ENCODE measurements at regions not wholly inside any gene's neighbourhood (a gene's known extent, or its start where the extent isn't known, plus 50 kb on each side); places are given as distances from the start of the nearest gene placed in this dataset.
A peak's percentile ranks its signal among the peaks of the same experiment; 100 is the strongest.
"Not testable (repeated sequence)": the region's sequence is repeated elsewhere in the genome, so short reads cannot be mapped to it uniquely, and the experiment has no call there.

GRCh38 chrX:101823236-101823635, 108.6 kb downstream of the ZMAT1 start:
- 31 to 52% (median 42%) methylated on average over 2 of the region's 2 CpGs for WGBS, 3 donors
- H3K27ac ChIP-seq = no peak overlapping the region
- ATAC-seq = no peak
- no peak for DNase-seq
- H3K36me3 ChIP-seq (ENCODE audit: insufficient read depth in 1 of 2, low read depth in 1 of 2) = no peaks in the 10 kb centered on the region
- intact Hi-C loops (cut with DNase I) = no loop called here
- peaks cover 1% of the 10 kb centered on the region for H3K9me3 ChIP-seq
- H3K4me1 ChIP-seq = no peaks in the 10 kb centered on the region
- no peak for TF ChIP-seq CTCF (IDR thresholded peaks at IDR 0.05)
- peaks cover 0 to 8% (median 0%) of the 10 kb centered on the region in 3 donors for H3K27me3 ChIP-seq (ENCODE audit: insufficient read depth in 3 of 3, low read length in 2 of 3)
- no peak overlapping the region for H3K4me3 ChIP-seq

GRCh38 chrX:101817739-101818138, 114.1 kb downstream of the ZMAT1 start:
- ATAC-seq; H3K4me3 ChIP-seq; H3K27ac ChIP-seq; intact Hi-C loops (cut with DNase I); DNase-seq; H3K36me3 ChIP-seq (ENCODE audit: insufficient read depth in 1 of 2, low read depth in 1 of 2); H3K4me1 ChIP-seq; H3K27me3 ChIP-seq (ENCODE audit: insufficient read depth in 3 of 3, low read length in 2 of 3): not testable (repeated sequence)
- peaks cover 10% of the 10 kb centered on the region for H3K9me3 ChIP-seq
- 88 to 94% (median 93%) methylated on average over 1 of the region's 1 CpG for WGBS, 3 donors

GRCh38 chrX:101813200-101813599, 118.6 kb downstream of the ZMAT1 start:
- Histone ChIP-seq H3K9me3 (peaks cover 8% of the 10 kb centered on the region), H3K4me1 (no peaks in the 10 kb centered on the region), H3K27ac (no peak overlapping the region), H3K27me3 (ENCODE audit: insufficient read depth in 3 of 3, low read length in 2 of 3) (no peaks in the 10 kb centered on the region), H3K36me3 (ENCODE audit: insufficient read depth in 1 of 2, low read depth in 1 of 2) (no peaks in the 10 kb centered on the region), H3K4me3 (no peak overlapping the region)
- ATAC-seq (no peak), DNase-seq (no peak)
- TF ChIP-seq CTCF (IDR thresholded peaks at IDR 0.05) = no peak
- intact Hi-C loops (cut with DNase I) = no loop called here
- 68 to 75% (median 73%) methylated on average over 5 to 6 of the region's 6 CpGs for WGBS, 3 donors

- Histone ChIP-seq H3K36me3 (ENCODE audit: insufficient read depth in 1 of 2, low read depth in 1 of 2) (no peaks in the 10 kb centered on the region), H3K27me3 (ENCODE audit: insufficient read depth in 3 of 3, low read length in 2 of 3) (no peaks in the 10 kb centered on the region), H3K27ac (no peak overlapping the region), H3K4me3 (no peak overlapping the region), H3K4me1 (no peaks in the 10 kb centered on the region), H3K9me3 (no peaks in the 10 kb centered on the region)
- WGBS, 3 donors = 3 to 25% (median 8%) methylated on average over 2 of the region's 2 CpGs
- no peak for DNase-seq
- ATAC-seq = no peak
- intact Hi-C loops (cut with DNase I) = loop anchor here (5.0 kb wide), 2 partner anchors 206 to 386 kb away; no protein-coding TSS in a partner anchor
- peak; percentile 33 for TF ChIP-seq CTCF (IDR thresholded peaks at IDR 0.05)
Measured at GRCh38 chrX:101803451-101803850, 128.4 kb downstream of the ZMAT1 start.

GRCh38 chrX:101799387-101799786, 132.4 kb downstream of the ZMAT1 start:
- intact Hi-C loops (cut with DNase I) = loop anchor here (5.0 kb wide), 3 partner anchors 182 to 382 kb away; partner anchors contain the start of gene ARMCX6 (in 1 of the 2)
- peak overlapping the region; percentile 13 for H3K4me3 ChIP-seq
- H3K36me3 ChIP-seq (ENCODE audit: insufficient read depth in 1 of 2, low read depth in 1 of 2) = no peaks in the 10 kb centered on the region
- ATAC-seq (peak; percentile 73 to 94 (median 92)), DNase-seq (peak; percentile 56 to 75)
- peak; percentile 82 for TF ChIP-seq CTCF (IDR thresholded peaks at IDR 0.05)
- H3K4me1 ChIP-seq = no peaks in the 10 kb centered on the region
- H3K27me3 ChIP-seq (ENCODE audit: insufficient read depth in 3 of 3, low read length in 2 of 3) = no peaks in the 10 kb centered on the region
- no peaks in the 10 kb centered on the region for H3K9me3 ChIP-seq
- 11 to 22% (median 12%) methylated on average over 3 of the region's 3 CpGs for WGBS, 3 donors
- no peak overlapping the region for H3K27ac ChIP-seq
